Chondrocyte (in vitro differentiated cells): ENCODE measurements at regions not wholly inside any gene's neighbourhood (a gene's known extent, or its start where the extent isn't known, plus 50 kb on each side); places are given as distances from the start of the nearest gene placed in this dataset.

Experiments
- DNase-seq: peaks from one replicate; pipeline ENCODE4 v3.0.0; 2021; ENCODE audit warnings: mixed read lengths, low spot score
- H3K27ac Mint-ChIP-seq: one replicate; pipeline ENCODE4 v1.8.0; 2021; ENCODE audit warnings: mild to moderate bottlenecking, moderate library complexity, mixed read lengths; ENCODE audit not compliant: unreplicated experiment
- H3K27me3 Mint-ChIP-seq: 2 replicates; pipeline ENCODE4 v1.8.0; 2021; ENCODE audit warnings: low read depth, mixed read lengths
- H3K36me3 Mint-ChIP-seq: 2 replicates; pipeline ENCODE4 v1.8.0; 2021; ENCODE audit warnings: low read depth, mixed read lengths
- H3K4me1 Mint-ChIP-seq: 2 replicates; pipeline ENCODE4 v1.8.0; 2021; ENCODE audit warnings: low read depth, mild to moderate bottlenecking, mixed read lengths
- H3K4me3 Mint-ChIP-seq: one replicate; pipeline ENCODE4 v1.8.0; 2021; ENCODE audit warnings: mild to moderate bottlenecking, moderate library complexity, mixed read lengths; ENCODE audit not compliant: unreplicated experiment
- H3K9me3 Mint-ChIP-seq: 2 replicates; pipeline ENCODE4 v1.8.0; 2021; ENCODE audit warnings: low read depth, mixed read lengths
- CTCF ChIP-seq: fragments of 200-600 bp; sonication (generic); IDR thresholded peaks from 2 replicates; pipeline ENCODE4 v1.5.0; 2021; ENCODE audit warnings: antibody characterized with exemption, mild to moderate bottlenecking, moderate library complexity

GRCh38 chr22:35152316-35152715 is 86.4 kb downstream of the ISX start:
- Mint-ChIP-seq H3K27ac (no peak overlapping the region), H3K4me1 (no peaks in the 10 kb centered on the region), H3K4me3 (no peak overlapping the region), H3K36me3 (no peaks in the 10 kb centered on the region), H3K27me3 (peaks cover 58% of the 10 kb centered on the region), H3K9me3 (no peaks in the 10 kb centered on the region)
- TF ChIP-seq CTCF, result no peak
- DNase-seq, result peak; percentile 47

GRCh38 chr22:35154937-35155387 is 89.0 kb downstream of the ISX start:
- DNase-seq, result peak; percentile 51

GRCh38 chr22:35155403-35156025 is 89.6 kb downstream of the ISX start:
- Mint-ChIP-seq H3K9me3 (no peaks in the 10 kb centered on the region), H3K4me3 (no peak overlapping the region), H3K36me3 (no peaks in the 10 kb centered on the region), H3K27ac (no peak overlapping the region), H3K27me3 (peaks cover 49% of the 10 kb centered on the region), H3K4me1 (no peaks in the 10 kb centered on the region)
- TF ChIP-seq CTCF, result no peak
- peak; percentile 2 for DNase-seq

More at GRCh38 chr22:35154937-35155387, 89.0 kb downstream of the ISX start:
- Mint-ChIP-seq H3K27me3 (peaks cover 48% of the 10 kb centered on the region), H3K9me3 (no peaks in the 10 kb centered on the region), H3K4me1 (no peaks in the 10 kb centered on the region), H3K36me3 (no peaks in the 10 kb centered on the region), H3K27ac (no peak overlapping the region), H3K4me3 (no peak overlapping the region)
- TF ChIP-seq CTCF, result peak; percentile 86

- H3K27ac Mint-ChIP-seq, result no peak overlapping the region
- DNase-seq, result no peak
- H3K4me1 Mint-ChIP-seq, result no peaks in the 10 kb centered on the region
- peaks cover 41% of the 10 kb centered on the region for H3K27me3 Mint-ChIP-seq
- no peak for TF ChIP-seq CTCF
- no peaks in the 10 kb centered on the region for H3K36me3 Mint-ChIP-seq
- no peaks in the 10 kb centered on the region for H3K9me3 Mint-ChIP-seq
- H3K4me3 Mint-ChIP-seq, result no peak overlapping the region
These were observed 91.0 kb downstream of the ISX start for GRCh38 chr22:35156945-35157344.

- H3K4me1 Mint-ChIP-seq, result no peaks in the 10 kb centered on the region
- H3K27ac Mint-ChIP-seq, result no peak overlapping the region
- TF ChIP-seq CTCF, result no peak
- peaks cover 40% of the 10 kb centered on the region for H3K27me3 Mint-ChIP-seq
- no peak for DNase-seq
- H3K36me3 Mint-ChIP-seq, result no peaks in the 10 kb centered on the region
- no peaks in the 10 kb centered on the region for H3K9me3 Mint-ChIP-seq
- no peak overlapping the region for H3K4me3 Mint-ChIP-seq
These were observed 92.4 kb downstream of the ISX start for GRCh38 chr22:35158336-35158735.
